Gastroesophageal sphincter (tissue), 3 donors: ENCODE measurements at regions not wholly inside any gene's neighbourhood (a gene's known extent, or its start where the extent isn't known, plus 50 kb on each side); places are given as distances from the start of the nearest gene placed in this dataset.

Experiments used
- POLR2A ChIP-seq, 2 donors: fragments of 450-650 bp; IDR thresholded peaks; one replicate each; pipeline ENCODE4 v1.6.1; 2017; ENCODE audit warnings: antibody characterized with exemption in 2 of 2, mild to moderate bottlenecking in 2 of 2, moderate library complexity in 1 of 2
- POLR2AphosphoS5 ChIP-seq: sonication (generic); formaldehyde crosslinking; IDR thresholded peaks from one replicate; pipeline ENCODE4 v1.6.1; 2017; ENCODE audit warnings: antibody characterized with exemption
- TF ChIP-seq, protein P1 (sequence below), 4 experiments: fragments of 200-600 bp in 2 of 4; fragments of 450-650 bp in 2 of 4; sonication (generic) in 1 of 4; IDR thresholded peaks; one replicate each; pipeline ENCODE4 v1.5.1; 2017 to 2019; ENCODE audit warnings: antibody characterized with exemption in 4 of 4, mild to moderate bottlenecking in 2 of 4, moderate library complexity in 2 of 4

DNA sequence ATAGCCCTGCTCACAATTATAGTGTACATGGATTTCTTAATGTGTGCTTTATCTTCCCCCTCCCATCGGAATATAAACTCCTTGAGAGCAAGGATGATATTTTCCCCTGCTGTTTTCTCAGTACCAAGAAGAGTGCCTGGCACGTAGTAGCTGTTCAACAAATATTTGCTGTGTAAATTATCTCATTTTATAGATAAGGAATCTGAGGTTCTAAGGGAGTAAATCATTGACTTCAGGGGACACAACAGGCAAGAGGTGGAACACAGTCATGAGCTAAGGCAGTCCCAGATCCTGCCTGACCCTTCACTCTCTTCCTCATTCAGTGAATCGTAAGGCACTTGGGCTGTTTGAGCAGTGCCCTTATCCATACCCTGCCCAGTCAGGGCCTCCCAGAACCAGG is 187.3 kb upstream of the TNP1 start:
- TF ChIP-seq POLR2A (IDR thresholded peaks at IDR 0.05) (no peak), POLR2AphosphoS5 (no peak)
- TF ChIP-seq, protein P1, sequence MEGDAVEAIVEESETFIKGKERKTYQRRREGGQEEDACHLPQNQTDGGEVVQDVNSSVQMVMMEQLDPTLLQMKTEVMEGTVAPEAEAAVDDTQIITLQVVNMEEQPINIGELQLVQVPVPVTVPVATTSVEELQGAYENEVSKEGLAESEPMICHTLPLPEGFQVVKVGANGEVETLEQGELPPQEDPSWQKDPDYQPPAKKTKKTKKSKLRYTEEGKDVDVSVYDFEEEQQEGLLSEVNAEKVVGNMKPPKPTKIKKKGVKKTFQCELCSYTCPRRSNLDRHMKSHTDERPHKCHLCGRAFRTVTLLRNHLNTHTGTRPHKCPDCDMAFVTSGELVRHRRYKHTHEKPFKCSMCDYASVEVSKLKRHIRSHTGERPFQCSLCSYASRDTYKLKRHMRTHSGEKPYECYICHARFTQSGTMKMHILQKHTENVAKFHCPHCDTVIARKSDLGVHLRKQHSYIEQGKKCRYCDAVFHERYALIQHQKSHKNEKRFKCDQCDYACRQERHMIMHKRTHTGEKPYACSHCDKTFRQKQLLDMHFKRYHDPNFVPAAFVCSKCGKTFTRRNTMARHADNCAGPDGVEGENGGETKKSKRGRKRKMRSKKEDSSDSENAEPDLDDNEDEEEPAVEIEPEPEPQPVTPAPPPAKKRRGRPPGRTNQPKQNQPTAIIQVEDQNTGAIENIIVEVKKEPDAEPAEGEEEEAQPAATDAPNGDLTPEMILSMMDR (IDR thresholded peaks at IDR 0.05): no peak
